ENCODE measurements at regions not wholly inside any gene's neighbourhood (a gene's known extent, or its start where the extent isn't known, plus 50 kb on each side); places are given as distances from the start of the nearest gene placed in this dataset.
"Not testable (repeated sequence)": the region's sequence is repeated elsewhere in the genome, so short reads cannot be mapped to it uniquely, and the experiment has no call there.

GRCh38 chr1:53399370-53400133 lies 59.6 kb upstream of the DMRTB1 start:
- DNase-seq: not testable (repeated sequence)

DNA sequence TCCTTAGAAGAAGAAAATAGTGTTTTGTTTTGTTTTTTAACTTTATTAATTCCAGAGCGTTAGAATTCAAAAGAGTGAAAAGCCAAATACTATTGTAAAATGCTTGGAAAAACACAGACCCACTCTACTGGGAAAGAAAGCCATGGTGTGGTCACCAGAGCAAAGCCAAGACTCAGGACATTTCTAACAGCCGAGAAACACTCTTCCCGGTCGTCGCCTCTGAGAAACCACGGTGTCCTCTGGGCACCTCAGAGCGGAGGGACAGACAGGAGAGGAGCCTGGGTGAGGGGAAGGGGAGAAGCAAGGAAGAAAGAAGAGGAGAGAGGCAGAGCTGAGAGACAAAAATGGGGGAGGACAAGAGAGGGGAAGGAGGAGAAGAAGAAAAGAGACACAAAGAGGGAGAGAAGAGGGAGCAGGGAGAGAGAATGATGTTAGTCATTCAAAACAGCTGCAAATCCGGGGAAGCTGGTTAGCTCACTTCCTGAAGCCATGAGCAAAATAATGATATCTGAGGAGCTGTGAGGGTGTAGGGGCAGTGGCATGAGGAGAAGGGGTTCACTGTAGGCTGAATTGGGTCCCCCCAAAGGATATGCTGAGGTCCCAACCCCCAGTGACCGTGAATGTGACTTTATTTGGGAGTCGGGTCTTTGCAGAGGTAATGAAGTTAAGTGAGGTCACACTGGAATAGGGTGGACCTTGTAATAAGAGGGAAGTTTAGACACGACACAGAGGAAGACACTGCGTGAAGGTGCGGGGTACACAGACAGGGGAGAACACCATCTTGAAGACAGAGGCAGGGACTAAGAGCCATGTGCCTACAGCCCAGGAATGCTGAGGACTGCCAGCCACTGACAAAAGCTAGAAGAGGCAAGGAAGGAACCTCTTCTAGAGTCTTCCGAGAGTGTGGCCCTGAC lies 58.2 kb upstream of the DMRTB1 start:
- no peak for DNase-seq

- no peak for DNase-seq
Observed at GRCh38 chr1:53401813-53402745, 57.1 kb upstream of the DMRTB1 start.

DNA sequence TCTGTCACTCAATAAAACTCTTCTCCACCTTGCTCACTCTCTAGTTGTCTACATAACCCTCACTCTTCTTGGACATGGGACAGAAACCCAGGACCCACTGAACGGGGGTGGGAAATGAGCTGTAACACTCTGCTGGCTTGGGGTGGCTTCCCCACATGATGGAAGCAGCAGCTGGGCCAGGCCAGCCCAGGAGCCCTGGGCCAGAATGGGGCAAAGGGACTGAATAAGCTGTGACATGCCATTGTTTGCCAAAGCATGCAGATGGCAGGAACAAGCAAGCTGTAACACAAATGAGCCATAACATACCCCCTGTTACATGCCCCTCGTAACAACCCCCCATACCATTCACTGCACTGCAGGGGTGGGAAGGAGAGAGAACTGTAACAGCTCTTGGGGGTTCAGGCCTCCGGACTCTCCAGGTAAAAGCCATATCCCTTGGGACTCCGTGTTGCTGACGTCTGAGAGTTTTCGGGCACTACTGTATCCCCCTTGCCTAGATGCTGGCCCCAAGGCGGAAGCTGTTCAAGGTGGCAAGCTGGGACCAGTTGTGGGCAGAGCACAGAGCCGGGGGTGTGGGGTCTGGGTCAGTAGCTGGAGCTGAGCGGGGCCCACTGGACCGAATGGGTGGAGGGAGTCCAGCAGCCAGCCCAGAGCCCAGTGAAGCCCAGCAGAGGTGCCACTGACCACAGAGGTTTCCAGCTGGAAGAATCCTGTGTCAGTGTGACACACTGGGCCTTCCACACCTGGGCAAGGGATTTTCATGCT lies 56.1 kb upstream of the DMRTB1 start:
- no peak for DNase-seq

GRCh38 chr1:53405737-53406136 lies 53.5 kb upstream of the DMRTB1 start:
- DNase-seq: no peak

DNA sequence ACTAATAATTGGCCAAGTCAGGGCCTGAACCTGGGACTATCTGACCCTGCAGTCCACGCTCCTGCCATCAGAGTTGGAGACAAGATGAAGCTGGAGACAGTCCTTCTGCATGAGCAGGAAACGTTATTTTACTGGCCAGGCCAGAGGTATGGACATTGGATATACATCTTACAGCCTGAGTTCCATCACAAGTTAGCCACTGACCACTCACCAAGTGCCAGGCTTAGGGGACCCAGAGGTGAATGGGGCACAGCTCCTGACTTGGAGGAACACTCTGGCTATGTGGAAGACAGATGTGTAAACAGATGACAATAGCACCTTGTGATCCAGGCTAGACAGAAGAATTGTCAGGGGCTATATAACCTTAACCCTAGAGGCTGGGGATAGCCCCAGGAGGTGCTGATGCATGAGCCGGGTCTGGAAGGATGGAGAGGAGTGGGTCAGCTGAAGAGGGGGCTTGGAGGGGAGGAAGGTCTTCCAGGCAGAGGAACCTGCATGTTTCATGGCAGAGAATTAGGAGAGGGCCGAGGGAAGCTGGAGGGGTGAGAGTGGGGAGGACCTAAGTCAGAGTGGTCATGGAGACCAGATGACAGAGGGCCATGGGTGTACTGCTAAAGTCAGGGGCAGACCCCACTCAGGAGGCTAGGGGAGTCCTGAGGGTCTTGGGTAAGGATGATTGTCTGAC lies 52.5 kb upstream of the DMRTB1 start:
- no peak for DNase-seq

GRCh38 chr1:53408013-53408754 lies 51.0 kb upstream of the DMRTB1 start:
- no peak for DNase-seq

GRCh38 chr1:53408755-53409129 lies 50.5 kb upstream of the DMRTB1 start:
- DNase-seq: no peak

DNA sequence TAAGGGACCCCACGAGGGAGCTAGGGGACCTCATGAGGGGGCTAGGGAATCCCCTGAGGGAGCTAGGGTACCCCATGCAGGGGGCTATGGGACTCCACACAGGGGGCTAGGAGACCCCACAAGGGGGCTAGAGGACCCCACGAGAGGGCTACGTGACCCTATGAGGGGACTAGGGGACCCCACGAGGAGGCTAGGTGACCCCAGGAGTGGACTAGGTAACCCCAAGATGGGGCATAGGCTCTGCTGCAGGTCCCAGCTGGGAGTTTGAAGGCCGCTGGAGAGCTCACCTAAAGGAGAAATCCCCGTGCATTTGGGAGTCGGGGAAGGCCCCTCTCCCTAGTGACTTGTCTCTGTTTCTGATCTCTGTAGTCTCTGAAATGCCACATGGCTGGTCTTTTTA lies 50.0 kb upstream of the DMRTB1 start:
- DNase-seq: no peak
